ENCODE measurements at regions not wholly inside any gene's neighbourhood (a gene's known extent, or its start where the extent isn't known, plus 50 kb on each side); places are given as distances from the start of the nearest gene placed in this dataset.

GRCh38 chr14:31913370-31913769 lies 163.7 kb upstream of the ARHGAP5 start:
- 97% methylated on average over 4 of the region's 4 CpGs; no CpG with 5 or more reads in 1 of the 2 experiments for WGBS, 2 experiments (ENCODE audit: extremely low coverage in 1 of 2, insufficient coverage in 1 of 2, insufficient read length in 1 of 2, insufficient replicate concordance in 2 of 2, low coverage in 1 of 2, low lambda C conversion rate in 2 of 2, missing lambda C conversion rate in 1 of 2)
- no peak overlapping the region for H2BK5ac ChIP-seq (ENCODE audit: low read depth, low read length)
- no peak overlapping the region for H3K4me2 ChIP-seq (ENCODE audit: insufficient read depth in 1 of 2, low read depth in 2 of 2, low read length in 2 of 2)
- H3K4me1 ChIP-seq (replicated peaks in 1 of 4; ENCODE audit: control insufficient read depth in 3 of 4, insufficient read depth in 4 of 4, low read length in 3 of 4), result no peaks in the 10 kb centered on the region
- no peak overlapping the region for H2AK5ac ChIP-seq (ENCODE audit: low read depth, low read length)
- peak overlapping the region; percentile 21; the same call in 1 of the 2 replicates for H4K8ac ChIP-seq (ENCODE audit: extremely low read depth, insufficient read depth, low read length)
- no peaks in the 10 kb centered on the region for H3K27me3 ChIP-seq (replicated peaks in 1 of 4; ENCODE audit: control insufficient read depth in 3 of 4, extremely low read depth in 1 of 4, insufficient read depth in 3 of 4, low read length in 3 of 4)
- H3K9me3 ChIP-seq (ENCODE audit: insufficient read depth in 2 of 2, low read depth in 1 of 2, low read length in 1 of 2), result peaks cover 0 to 4% of the 10 kb centered on the region in 2 experiments; a peak in 2 of 4 replicates
- no peaks in the 10 kb centered on the region for H4K20me1 ChIP-seq (replicated peaks in 1 of 2; ENCODE audit: control insufficient read depth in 1 of 2, insufficient read depth in 2 of 2, low read length in 2 of 2)
- CTCF ChIA-PET (ENCODE audit: partially characterized antibody), result interaction anchor here (1.1 to 4.6 kb wide), 3 partner anchors 11 to 342 kb away, joined by 3 to 32 read pairs (median 3); no protein-coding TSS in a partner anchor
- no peaks in the 10 kb centered on the region for H3K79me2 ChIP-seq (ENCODE audit: control insufficient read depth in 1 of 2, insufficient read depth in 2 of 2, low read length in 2 of 2)
- H2BK15ac ChIP-seq (ENCODE audit: low read length), result no peak overlapping the region
- H3K56ac ChIP-seq (replicated peaks; ENCODE audit: insufficient read length, low read depth, low read length), result no peak overlapping the region
- no peak overlapping the region for H3K23ac ChIP-seq (ENCODE audit: insufficient read length)
- H3K79me1 ChIP-seq (ENCODE audit: low read depth, low read length), result no peaks in the 10 kb centered on the region
- POLR2A ChIA-PET (ENCODE audit: partially characterized antibody), result no interaction called here
- no peaks in the 10 kb centered on the region for H3K23me2 ChIP-seq (ENCODE audit: low read depth, low read length)
- H3K4me3 ChIP-seq (ENCODE audit: extremely low read depth in 1 of 4, insufficient read depth in 2 of 4, low read depth in 3 of 4, low read length in 4 of 4), result no peak overlapping the region
- DNase-seq (ENCODE audit: low read depth in 1 of 2, low spot score in 2 of 2), result no peak
- H2BK120ac ChIP-seq (replicated peaks; ENCODE audit: low read depth, low read length), result no peak overlapping the region
- no peak overlapping the region for H2BK20ac ChIP-seq (ENCODE audit: low read length)
- H3K9ac ChIP-seq (replicated peaks in 1 of 4; ENCODE audit: extremely low read depth in 1 of 4, low read depth in 3 of 4, low read length in 3 of 4), result no peak overlapping the region
- no peak overlapping the region for H2AFZ ChIP-seq (ENCODE audit: low read length)
- H3K18ac ChIP-seq (ENCODE audit: extremely low read depth, low read length), result no peak overlapping the region
- H3K14ac ChIP-seq (ENCODE audit: insufficient read length), result no peak overlapping the region
- H3K4ac ChIP-seq (replicated peaks; ENCODE audit: insufficient read length, low read depth, low read length), result no peak overlapping the region
- no peak for FAIRE-seq
- no peak overlapping the region for H2BK12ac ChIP-seq (ENCODE audit: low read depth, low read length)
- H4K91ac ChIP-seq (replicated peaks; ENCODE audit: insufficient read length, low read length), result no peak overlapping the region
- no peak overlapping the region for H4K5ac ChIP-seq (ENCODE audit: insufficient read length, low read depth, low read length)
- TF ChIP-seq TAF1 (IDR thresholded peaks at IDR 0.05; ENCODE audit: low read depth, low read length), result no peak
- TF ChIP-seq JUND (IDR thresholded peaks at IDR 0.05; ENCODE audit: low read length), result no peak
- TF ChIP-seq SP4 (IDR thresholded peaks at IDR 0.05; ENCODE audit: low read length), result no peak
- H3K27ac ChIP-seq (ENCODE audit: low read depth, low read length), result no peak overlapping the region
- no peaks in the 10 kb centered on the region; a peak in 1 of 8 replicates for H3K36me3 ChIP-seq (ENCODE audit: control insufficient read depth in 2 of 4, insufficient read depth in 4 of 4, low read length in 3 of 4)

Data from H1 (cell line).